ENCODE measurements at regions not wholly inside any gene's neighbourhood (a gene's known extent, or its start where the extent isn't known, plus 50 kb on each side); places are given as distances from the start of the nearest gene placed in this dataset.

DNA sequence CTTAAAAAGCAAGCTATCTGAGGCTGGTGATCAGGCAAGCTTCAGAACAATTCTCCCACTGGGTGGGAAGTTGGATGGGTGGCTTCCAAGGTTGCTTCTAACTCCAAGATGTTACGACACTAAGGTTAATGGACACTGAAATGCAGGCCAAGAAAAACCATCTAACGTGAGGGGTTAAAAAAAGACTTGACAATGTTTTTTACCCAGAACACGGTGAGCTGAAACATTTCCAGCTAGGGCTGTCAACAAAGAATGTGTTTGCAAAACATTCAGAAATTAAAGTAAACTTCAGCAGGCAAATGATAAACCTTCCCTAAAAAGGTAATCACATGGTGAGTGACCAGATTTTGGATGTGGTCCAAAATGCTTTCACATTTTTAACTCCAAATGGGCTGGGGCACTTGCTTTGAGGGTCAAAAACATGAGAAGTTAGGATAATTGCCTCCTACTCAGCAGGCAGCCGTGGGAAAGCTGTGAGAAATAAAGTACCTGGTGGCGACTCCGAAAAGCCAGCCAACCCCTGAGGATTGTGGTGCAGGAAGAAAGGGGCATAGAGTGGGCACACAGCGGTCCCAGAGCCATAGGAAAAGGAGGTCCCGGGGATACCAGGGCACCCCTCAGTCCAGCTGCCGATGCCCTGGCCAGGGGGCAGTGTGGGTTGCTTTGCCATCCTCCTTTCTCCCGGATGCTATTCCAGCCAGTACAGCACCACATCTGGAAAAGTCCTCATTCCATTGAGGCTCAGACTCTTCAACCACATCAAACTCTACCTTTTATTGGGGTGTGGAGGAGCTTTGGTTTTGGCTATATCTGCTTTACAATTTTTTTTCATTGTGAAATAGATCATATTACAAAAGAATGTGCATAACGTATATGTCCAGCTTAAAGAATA, 90.0 kb upstream of the ATL2 start:
- TF ChIP-seq SPI1 (IDR thresholded peaks at IDR 0.05; ENCODE audit: borderline replicate concordance, low read depth) (no peak), POLR2AphosphoS5 (IDR thresholded peaks at IDR 0.05; ENCODE audit: low read depth) (no peak), GABPA (IDR thresholded peaks at IDR 0.05; ENCODE audit: low read depth) (no peak)
- TF ChIP-seq, protein P1, sequence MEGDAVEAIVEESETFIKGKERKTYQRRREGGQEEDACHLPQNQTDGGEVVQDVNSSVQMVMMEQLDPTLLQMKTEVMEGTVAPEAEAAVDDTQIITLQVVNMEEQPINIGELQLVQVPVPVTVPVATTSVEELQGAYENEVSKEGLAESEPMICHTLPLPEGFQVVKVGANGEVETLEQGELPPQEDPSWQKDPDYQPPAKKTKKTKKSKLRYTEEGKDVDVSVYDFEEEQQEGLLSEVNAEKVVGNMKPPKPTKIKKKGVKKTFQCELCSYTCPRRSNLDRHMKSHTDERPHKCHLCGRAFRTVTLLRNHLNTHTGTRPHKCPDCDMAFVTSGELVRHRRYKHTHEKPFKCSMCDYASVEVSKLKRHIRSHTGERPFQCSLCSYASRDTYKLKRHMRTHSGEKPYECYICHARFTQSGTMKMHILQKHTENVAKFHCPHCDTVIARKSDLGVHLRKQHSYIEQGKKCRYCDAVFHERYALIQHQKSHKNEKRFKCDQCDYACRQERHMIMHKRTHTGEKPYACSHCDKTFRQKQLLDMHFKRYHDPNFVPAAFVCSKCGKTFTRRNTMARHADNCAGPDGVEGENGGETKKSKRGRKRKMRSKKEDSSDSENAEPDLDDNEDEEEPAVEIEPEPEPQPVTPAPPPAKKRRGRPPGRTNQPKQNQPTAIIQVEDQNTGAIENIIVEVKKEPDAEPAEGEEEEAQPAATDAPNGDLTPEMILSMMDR (IDR thresholded peaks at IDR 0.05; ENCODE audit: insufficient read depth, low read length): no peak
- TF ChIP-seq, protein P2, sequence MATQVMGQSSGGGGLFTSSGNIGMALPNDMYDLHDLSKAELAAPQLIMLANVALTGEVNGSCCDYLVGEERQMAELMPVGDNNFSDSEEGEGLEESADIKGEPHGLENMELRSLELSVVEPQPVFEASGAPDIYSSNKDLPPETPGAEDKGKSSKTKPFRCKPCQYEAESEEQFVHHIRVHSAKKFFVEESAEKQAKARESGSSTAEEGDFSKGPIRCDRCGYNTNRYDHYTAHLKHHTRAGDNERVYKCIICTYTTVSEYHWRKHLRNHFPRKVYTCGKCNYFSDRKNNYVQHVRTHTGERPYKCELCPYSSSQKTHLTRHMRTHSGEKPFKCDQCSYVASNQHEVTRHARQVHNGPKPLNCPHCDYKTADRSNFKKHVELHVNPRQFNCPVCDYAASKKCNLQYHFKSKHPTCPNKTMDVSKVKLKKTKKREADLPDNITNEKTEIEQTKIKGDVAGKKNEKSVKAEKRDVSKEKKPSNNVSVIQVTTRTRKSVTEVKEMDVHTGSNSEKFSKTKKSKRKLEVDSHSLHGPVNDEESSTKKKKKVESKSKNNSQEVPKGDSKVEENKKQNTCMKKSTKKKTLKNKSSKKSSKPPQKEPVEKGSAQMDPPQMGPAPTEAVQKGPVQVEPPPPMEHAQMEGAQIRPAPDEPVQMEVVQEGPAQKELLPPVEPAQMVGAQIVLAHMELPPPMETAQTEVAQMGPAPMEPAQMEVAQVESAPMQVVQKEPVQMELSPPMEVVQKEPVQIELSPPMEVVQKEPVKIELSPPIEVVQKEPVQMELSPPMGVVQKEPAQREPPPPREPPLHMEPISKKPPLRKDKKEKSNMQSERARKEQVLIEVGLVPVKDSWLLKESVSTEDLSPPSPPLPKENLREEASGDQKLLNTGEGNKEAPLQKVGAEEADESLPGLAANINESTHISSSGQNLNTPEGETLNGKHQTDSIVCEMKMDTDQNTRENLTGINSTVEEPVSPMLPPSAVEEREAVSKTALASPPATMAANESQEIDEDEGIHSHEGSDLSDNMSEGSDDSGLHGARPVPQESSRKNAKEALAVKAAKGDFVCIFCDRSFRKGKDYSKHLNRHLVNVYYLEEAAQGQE (IDR thresholded peaks at IDR 0.05; ENCODE audit: insufficient replicate concordance, low read depth): no peak
- H3K4me3 ChIP-seq (replicated peaks; ENCODE audit: insufficient read depth, low read length): no peak overlapping the region
- no peaks in the 10 kb centered on the region for H3K27me3 ChIP-seq (ENCODE audit: insufficient read depth, poor library complexity, severe bottlenecking)

GRCh38 chr2:38466409-38466808, 89.3 kb upstream of the ATL2 start:
- H3K27ac ChIP-seq (replicated peaks): no peak overlapping the region
- TF ChIP-seq, protein P1 (IDR thresholded peaks at IDR 0.05; ENCODE audit: insufficient read depth, low read length): no peak
- TF ChIP-seq SPI1 (IDR thresholded peaks at IDR 0.05; ENCODE audit: borderline replicate concordance, low read depth): no peak
- no peak for TF ChIP-seq POLR2AphosphoS5 (IDR thresholded peaks at IDR 0.05; ENCODE audit: low read depth)
- no peak for TF ChIP-seq GABPA (IDR thresholded peaks at IDR 0.05; ENCODE audit: low read depth)
- TF ChIP-seq, protein P2 (IDR thresholded peaks at IDR 0.05; ENCODE audit: insufficient replicate concordance, low read depth): no peak
- no peak overlapping the region for H3K4me3 ChIP-seq (replicated peaks; ENCODE audit: insufficient read depth, low read length)
- no peaks in the 10 kb centered on the region for H3K27me3 ChIP-seq (ENCODE audit: insufficient read depth, poor library complexity, severe bottlenecking)
- no peak for DNase-seq (ENCODE audit: low read depth in 1 of 2, low spot score in 1 of 2)

More for the DNA sequence above, 90.0 kb upstream of the ATL2 start:
- no peak for DNase-seq (ENCODE audit: low read depth in 1 of 2, low spot score in 1 of 2)
- no peak overlapping the region for H3K27ac ChIP-seq (replicated peaks)

DNA sequence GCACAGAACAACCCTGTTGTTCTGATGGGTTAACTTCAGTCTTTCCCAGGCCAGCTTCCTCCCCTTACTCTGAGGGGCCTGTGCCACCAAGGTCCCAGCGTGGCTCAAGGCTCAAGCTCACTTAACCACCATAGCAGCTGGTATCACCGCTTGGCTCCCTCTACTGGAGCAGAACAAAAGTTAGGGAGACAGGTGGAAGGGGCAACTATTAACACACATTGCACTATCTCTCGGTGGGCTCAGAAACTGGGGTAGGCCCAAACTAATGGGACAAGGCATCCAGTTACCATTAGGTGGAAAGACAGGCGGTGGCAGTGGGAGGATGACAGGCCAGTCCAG, 88.7 kb upstream of the ATL2 start:
- DNase-seq (ENCODE audit: low read depth in 1 of 2, low spot score in 1 of 2): peak in 1 of 2 experiments; percentile 60
- no peak overlapping the region for H3K4me3 ChIP-seq (replicated peaks; ENCODE audit: insufficient read depth, low read length)
- H3K27ac ChIP-seq (replicated peaks): no peak overlapping the region
- H3K27me3 ChIP-seq (ENCODE audit: insufficient read depth, poor library complexity, severe bottlenecking): no peaks in the 10 kb centered on the region
- TF ChIP-seq, protein P1 (IDR thresholded peaks at IDR 0.05; ENCODE audit: insufficient read depth, low read length): peak; percentile 33
- no peak for TF ChIP-seq SPI1 (IDR thresholded peaks at IDR 0.05; ENCODE audit: borderline replicate concordance, low read depth)
